GM19467 (cell line): ENCODE measurements at regions not wholly inside any gene's neighbourhood (a gene's known extent, or its start where the extent isn't known, plus 50 kb on each side); places are given as distances from the start of the nearest gene placed in this dataset.
"Not testable (repeated sequence)": the region's sequence is repeated elsewhere in the genome, so short reads cannot be mapped to it uniquely, and the experiment has no call there.

ENCODE experiments used
- ATAC-seq: cut with Tn5 transposase; IDR thresholded peaks from one replicate; pipeline ENCODE4 v1.9.1; 2021; ENCODE audit warnings: mild to moderate bottlenecking, moderate library complexity; ENCODE audit not compliant: unreplicated experiment

- no peak for ATAC-seq
These were observed 109.8 kb upstream of the TMEM170B start for GRCh38 chr6:11427723-11428245.

- ATAC-seq, result no peak
These were observed 110.3 kb upstream of the TMEM170B start for GRCh38 chr6:11427091-11427722.

GRCh38 chr6:11426571-11426970 lies 111.0 kb upstream of the TMEM170B start:
- ATAC-seq, result no peak

- no peak for ATAC-seq
These were observed 111.7 kb upstream of the TMEM170B start for GRCh38 chr6:11425876-11426275.

GRCh38 chr6:11425431-11425871 lies 112.1 kb upstream of the TMEM170B start:
- no peak for ATAC-seq

GRCh38 chr6:11424395-11425034 lies 113.0 kb upstream of the TMEM170B start:
- no peak for ATAC-seq

GRCh38 chr6:11423667-11424066 lies 113.9 kb upstream of the TMEM170B start:
- ATAC-seq, result no peak

- ATAC-seq, result no peak
These were observed 114.5 kb upstream of the TMEM170B start for GRCh38 chr6:11423072-11423471.

- no peak for ATAC-seq
These were observed 117.6 kb upstream of the TMEM170B start for GRCh38 chr6:11419763-11420453.

- ATAC-seq, result no peak
These were observed 119.2 kb upstream of the TMEM170B start for GRCh38 chr6:11418290-11418905.

GRCh38 chr6:11416936-11417576 lies 120.5 kb upstream of the TMEM170B start:
- no peak for ATAC-seq

- ATAC-seq, result not testable (repeated sequence)
These were observed 121.2 kb upstream of the TMEM170B start for GRCh38 chr6:11416099-11416935.

GRCh38 chr6:11415557-11415956 lies 122.0 kb upstream of the TMEM170B start:
- ATAC-seq, result no peak

GRCh38 chr6:11414176-11414963 lies 123.2 kb upstream of the TMEM170B start:
- peak; percentile 47 for ATAC-seq

GRCh38 chr6:11413728-11414127 lies 123.8 kb upstream of the TMEM170B start:
- no peak for ATAC-seq

- ATAC-seq, result no peak
These were observed 124.3 kb upstream of the TMEM170B start for GRCh38 chr6:11413117-11413687.

GRCh38 chr6:11412616-11413015 lies 124.9 kb upstream of the TMEM170B start:
- no peak for ATAC-seq

- no peak for ATAC-seq
These were observed 125.5 kb upstream of the TMEM170B start for GRCh38 chr6:11412011-11412424.

- no peak for ATAC-seq
These were observed 126.0 kb upstream of the TMEM170B start for GRCh38 chr6:11411593-11411992.
